Rectal smooth muscle tissue (tissue), 1 donor: ENCODE measurements at regions not wholly inside any gene's neighbourhood (a gene's known extent, or its start where the extent isn't known, plus 50 kb on each side); places are given as distances from the start of the nearest gene placed in this dataset.
"Not testable (repeated sequence)": the region's sequence is repeated elsewhere in the genome, so short reads cannot be mapped to it uniquely, and the experiment has no call there.

Source experiments
- H3K27ac ChIP-seq: one replicate; pipeline ENCODE4 v1.7.0; 2013; ENCODE audit warnings: low read depth, low read length, inconsistent platforms
- H3K27me3 ChIP-seq: one replicate; pipeline ENCODE4 v1.7.0; 2013; ENCODE audit warnings: low read length; ENCODE audit not compliant: control insufficient read depth, insufficient read depth
- H3K36me3 ChIP-seq: one replicate; pipeline ENCODE4 v1.7.0; 2013; ENCODE audit warnings: low read length; ENCODE audit not compliant: control insufficient read depth, insufficient read depth
- H3K4me1 ChIP-seq: one replicate; pipeline ENCODE4 v1.7.0; 2013; ENCODE audit warnings: low read length; ENCODE audit not compliant: control insufficient read depth, insufficient read depth
- H3K4me3 ChIP-seq: one replicate; pipeline ENCODE4 v1.7.0; 2013; ENCODE audit warnings: low read length
- H3K9ac ChIP-seq: one replicate; pipeline ENCODE4 v1.7.0; 2013; ENCODE audit warnings: low read length

DNA sequence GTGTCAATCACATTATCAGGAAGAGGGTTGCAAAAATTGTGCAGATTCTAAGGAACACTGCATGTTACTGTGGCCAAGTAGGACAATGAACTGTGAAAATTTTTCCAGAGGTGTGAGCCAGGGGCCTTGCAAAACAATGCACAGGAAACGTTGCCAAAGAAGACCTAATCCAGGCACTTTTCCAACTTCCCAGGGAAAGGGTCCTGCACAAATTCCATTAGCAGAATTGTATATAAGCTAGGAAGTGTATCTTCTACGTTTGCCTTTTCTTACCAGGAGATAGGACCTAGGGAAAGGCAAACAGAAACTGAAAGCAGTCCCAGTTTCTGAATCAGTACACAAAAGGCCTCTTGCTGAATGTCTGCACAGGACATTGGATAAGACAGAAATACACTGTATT is 1888.3 kb upstream of the CELF4 start:
- Histone ChIP-seq H3K27ac (peak overlapping the region; percentile 33), H3K9ac (no peak overlapping the region), H3K4me3 (peak overlapping the region; percentile 50)

DNA sequence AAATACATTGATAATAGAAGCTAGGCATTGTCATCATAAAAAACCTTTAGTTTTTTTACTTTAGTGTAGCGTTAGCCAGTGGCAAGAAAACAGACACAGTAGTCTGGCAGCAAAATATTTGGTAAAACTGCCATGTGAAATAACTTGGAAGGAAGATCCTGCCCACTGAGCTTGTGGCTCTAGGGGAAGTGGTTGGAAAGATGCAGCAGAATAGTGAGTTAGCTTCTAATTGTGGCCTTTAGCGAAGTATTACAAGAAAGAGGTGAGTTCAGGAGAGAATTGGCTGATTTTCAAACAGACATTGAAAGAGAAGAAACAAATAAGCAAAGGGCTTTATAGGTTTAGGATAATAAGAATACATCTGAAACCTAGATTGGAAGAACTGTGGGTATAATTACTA is 1887.8 kb upstream of the CELF4 start:
- Histone ChIP-seq H3K36me3 (no peaks in the 10 kb centered on the region), H3K27me3 (no peaks in the 10 kb centered on the region), H3K4me1 (no peaks in the 10 kb centered on the region), H3K9ac (no peak overlapping the region), H3K27ac (peak overlapping the region; percentile 33), H3K4me3 (no peak overlapping the region)

More for the DNA sequence above, 1888.3 kb upstream of the CELF4 start:
- Histone ChIP-seq H3K4me1 (no peaks in the 10 kb centered on the region), H3K27me3 (no peaks in the 10 kb centered on the region), H3K36me3 (no peaks in the 10 kb centered on the region)

DNA sequence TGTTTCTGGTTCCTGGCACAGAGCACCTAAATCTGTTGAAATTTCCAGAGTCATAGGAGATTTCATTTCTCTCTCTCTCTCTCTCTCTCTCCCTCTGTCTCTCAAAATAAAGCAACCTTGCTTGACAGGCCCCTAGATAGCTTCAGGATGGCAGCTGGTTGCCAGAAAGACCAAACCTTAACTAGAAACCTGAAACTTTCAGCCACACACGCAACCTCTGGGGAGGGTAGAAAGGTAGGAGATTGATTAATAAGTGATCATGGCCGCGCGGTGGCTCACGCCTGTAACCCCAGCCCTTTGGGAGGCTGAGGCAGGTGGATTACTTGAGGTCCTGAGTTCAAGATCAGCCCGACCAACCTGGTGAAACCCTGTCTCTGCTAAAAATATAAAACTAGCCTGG is 1885.4 kb upstream of the CELF4 start:
- Histone ChIP-seq H3K27ac (no peak overlapping the region), H3K36me3 (no peaks in the 10 kb centered on the region), H3K4me1 (no peaks in the 10 kb centered on the region), H3K9ac (no peak overlapping the region), H3K27me3 (no peaks in the 10 kb centered on the region), H3K4me3 (no peak overlapping the region)

DNA sequence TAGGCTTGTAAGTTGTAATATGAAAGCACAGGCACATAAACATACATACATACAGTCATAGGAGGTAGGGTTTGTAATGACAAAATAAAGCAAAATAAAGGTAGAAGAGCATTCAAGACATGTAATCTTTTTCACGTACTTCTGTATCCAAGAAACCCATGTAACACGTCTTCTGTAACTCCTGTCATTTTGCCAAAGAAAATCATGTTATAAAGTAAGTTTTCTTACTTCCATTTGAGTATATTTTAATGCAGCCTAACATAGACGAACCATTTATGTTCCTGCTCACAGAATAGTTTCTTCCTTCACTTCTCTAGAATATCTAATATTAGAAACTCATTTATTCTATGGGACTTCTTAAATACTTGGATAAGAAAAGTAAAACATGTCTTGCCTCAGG is 1884.0 kb upstream of the CELF4 start:
- H3K4me1 ChIP-seq, result no peaks in the 10 kb centered on the region
- no peak overlapping the region for H3K4me3 ChIP-seq
- no peaks in the 10 kb centered on the region for H3K27me3 ChIP-seq
- no peaks in the 10 kb centered on the region for H3K36me3 ChIP-seq
- H3K27ac ChIP-seq, result no peak overlapping the region
- H3K9ac ChIP-seq, result no peak overlapping the region

DNA sequence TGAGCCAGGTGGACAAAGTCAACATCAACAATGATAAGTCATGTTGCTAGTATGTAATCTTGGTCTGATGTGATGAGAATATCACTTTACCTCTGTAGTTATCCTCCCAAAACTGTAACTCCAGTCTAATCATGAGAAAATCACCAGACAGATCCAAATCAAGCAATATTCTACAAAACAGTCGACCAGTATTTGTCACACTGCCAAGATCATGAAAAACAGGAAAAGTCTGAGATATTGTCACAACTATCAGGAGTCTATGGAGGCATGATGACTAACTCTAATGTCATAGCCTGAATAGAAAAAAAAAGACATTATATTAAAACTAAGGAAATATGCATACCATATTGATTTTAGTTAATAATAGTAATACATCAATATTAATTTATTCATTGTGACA is 1883.3 kb upstream of the CELF4 start:
- H3K9ac ChIP-seq, result no peak overlapping the region
- H3K36me3 ChIP-seq, result no peaks in the 10 kb centered on the region
- no peak overlapping the region for H3K4me3 ChIP-seq
- H3K4me1 ChIP-seq, result no peaks in the 10 kb centered on the region
- no peak overlapping the region for H3K27ac ChIP-seq
- no peaks in the 10 kb centered on the region for H3K27me3 ChIP-seq

DNA sequence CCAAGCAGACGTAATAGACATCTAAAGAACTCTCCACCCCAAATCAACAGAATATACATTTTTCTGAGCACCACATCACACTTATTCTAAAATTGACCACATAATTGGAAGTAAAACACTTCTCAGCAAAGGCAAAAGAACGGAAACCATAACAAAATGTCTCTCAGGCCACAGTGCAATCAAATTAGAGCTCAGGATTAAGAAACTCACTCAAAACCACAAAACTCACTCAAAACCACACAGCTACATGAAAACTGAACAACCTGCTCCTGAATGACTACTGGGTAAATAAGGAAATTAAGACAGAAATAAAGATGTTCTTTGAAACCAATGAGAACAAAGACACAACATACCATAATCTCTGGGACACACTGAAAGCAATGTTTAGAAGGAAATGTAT is 1879.4 kb upstream of the CELF4 start:
- H3K27ac ChIP-seq, H3K9ac ChIP-seq: not testable (repeated sequence)

DNA sequence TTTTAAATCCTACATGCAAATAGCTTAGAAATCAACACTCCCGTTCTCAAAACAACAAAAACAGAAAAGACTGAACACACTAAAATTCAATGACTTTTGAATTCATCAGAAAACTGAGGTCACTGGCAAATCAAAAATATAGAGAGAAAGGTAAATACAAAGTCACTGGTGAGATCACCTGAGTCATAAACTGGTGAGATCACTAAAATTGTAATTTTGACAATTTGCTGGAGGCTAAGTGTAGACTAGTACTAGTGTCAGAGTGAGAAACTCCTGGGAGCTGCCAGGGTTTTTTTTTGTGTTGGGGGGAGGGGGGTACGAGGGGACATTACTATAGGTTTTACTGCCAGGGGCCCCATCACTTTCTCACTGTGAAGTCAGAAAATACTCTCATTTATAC is 1876.0 kb upstream of the CELF4 start:
- no peaks in the 10 kb centered on the region for H3K36me3 ChIP-seq
- no peaks in the 10 kb centered on the region for H3K27me3 ChIP-seq
- H3K4me1 ChIP-seq, result no peaks in the 10 kb centered on the region
- H3K4me3 ChIP-seq, result no peak overlapping the region
- no peak overlapping the region for H3K9ac ChIP-seq
- no peak overlapping the region for H3K27ac ChIP-seq

More for the DNA sequence above, 1879.4 kb upstream of the CELF4 start:
- not testable (repeated sequence) for H3K4me3 ChIP-seq, H3K27me3 ChIP-seq, H3K4me1 ChIP-seq, H3K36me3 ChIP-seq

DNA sequence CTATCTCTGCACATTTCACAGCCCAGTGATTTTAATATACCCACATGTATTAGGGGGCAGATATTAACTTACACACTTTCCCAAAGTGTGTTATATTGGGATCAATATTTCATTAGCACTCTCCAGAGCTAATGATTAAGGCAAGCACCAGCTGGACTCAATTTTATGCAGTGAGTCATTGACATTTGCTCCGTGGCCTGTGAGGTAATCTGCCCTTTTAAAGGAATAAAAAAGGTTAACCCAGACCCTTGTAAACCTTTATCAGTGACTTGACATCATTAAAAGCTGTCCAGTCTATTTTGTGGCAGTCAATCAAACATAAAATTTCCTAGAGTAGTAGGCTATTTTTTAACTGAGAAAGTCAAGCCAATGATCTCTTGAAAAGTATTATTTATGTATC is 1870.4 kb upstream of the CELF4 start:
- H3K4me3 ChIP-seq, result no peak overlapping the region

DNA sequence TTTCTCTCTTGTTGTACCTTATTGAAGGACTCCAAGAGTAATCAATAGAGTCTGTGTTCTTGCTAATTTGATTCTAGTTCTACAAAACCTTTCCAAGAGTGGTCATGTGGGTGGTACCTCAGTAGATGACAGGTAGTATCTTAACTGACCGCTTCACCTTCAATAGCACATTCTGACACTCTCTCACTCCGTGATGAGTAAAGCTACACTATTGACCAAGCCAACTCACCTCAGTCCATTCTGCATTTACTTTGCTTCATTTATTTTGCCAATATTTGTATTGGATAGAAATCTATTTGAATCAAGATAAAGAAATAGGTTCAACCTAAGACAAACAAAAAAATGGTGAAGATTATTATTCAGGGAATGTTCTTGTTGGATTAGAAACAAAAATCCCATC is 1869.6 kb upstream of the CELF4 start:
- Histone ChIP-seq H3K27ac (no peak overlapping the region), H3K4me3 (no peak overlapping the region), H3K27me3 (no peaks in the 10 kb centered on the region), H3K36me3 (no peaks in the 10 kb centered on the region), H3K9ac (no peak overlapping the region), H3K4me1 (no peaks in the 10 kb centered on the region)

More for the DNA sequence above, 1870.4 kb upstream of the CELF4 start:
- no peaks in the 10 kb centered on the region for H3K36me3 ChIP-seq
- no peaks in the 10 kb centered on the region for H3K4me1 ChIP-seq
- no peak overlapping the region for H3K27ac ChIP-seq
- H3K9ac ChIP-seq, result no peak overlapping the region
- no peaks in the 10 kb centered on the region for H3K27me3 ChIP-seq

DNA sequence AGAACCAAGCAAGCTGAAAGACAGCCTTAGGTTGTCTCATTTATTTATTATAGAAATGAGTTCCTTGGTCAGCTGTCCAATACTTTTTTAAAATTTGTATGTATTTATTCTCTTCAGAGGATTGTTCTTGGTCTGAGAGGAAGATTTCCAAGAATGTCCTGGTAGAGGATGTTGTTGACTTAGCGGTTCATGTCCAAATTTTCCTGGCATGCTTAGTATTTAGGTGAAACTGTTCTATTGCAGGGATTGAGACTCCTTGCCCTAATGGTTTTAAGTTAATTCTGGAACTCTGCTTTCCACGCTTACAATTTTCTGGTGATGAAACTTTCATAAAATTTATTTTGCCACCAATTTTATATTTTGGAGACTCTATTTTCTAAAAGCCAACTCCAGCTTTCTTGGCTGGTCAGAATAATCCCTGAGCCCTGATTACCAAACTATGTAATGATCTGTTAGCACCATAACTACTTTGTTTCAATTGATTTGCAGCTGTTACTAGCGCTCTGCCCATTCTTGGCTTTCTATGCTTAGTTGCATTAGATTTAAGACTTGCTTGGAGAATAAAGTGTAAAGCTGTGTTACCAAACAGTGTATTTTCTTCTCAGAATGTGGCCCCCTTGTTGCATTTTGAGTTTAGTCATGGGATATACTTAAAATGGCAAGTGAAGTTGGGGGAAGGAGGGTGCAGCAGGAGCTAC is 1868.8 kb upstream of the CELF4 start:
- Histone ChIP-seq H3K27me3 (no peaks in the 10 kb centered on the region), H3K4me3 (no peak overlapping the region), H3K4me1 (no peaks in the 10 kb centered on the region), H3K36me3 (no peaks in the 10 kb centered on the region), H3K27ac (no peak overlapping the region), H3K9ac (no peak overlapping the region)

DNA sequence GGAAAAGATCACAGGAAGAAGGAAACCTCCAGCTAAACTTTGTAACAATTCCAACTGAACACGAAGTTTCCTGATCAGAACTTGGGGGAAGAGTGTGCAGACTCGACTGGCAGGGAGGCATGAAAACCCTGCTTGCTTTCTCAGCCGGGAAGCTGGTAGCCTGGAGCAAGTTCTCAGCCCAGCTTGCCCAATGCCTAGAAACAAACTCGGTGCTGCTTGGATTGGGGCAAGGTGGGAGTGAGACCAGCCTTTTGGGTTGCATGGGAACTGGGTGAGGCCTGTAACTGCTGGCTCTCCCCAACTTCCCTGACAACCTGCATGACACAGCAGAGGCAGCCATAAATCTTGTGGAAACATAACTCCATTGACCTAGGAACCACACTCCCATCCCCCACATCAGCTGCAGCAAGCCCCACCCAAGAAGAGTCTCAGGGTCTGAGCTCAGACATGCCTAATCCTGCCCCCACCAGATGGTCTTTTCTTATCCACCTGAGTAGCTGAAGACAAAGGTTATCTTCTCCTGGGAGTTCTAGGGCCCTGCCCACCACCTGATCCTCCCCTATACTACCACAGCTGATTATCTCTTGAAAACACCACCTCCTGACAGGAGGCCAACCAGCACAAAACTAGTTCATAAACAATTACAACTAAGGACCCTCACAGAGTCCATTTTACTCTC is 1859.7 kb upstream of the CELF4 start:
- H3K27me3 ChIP-seq, result no peaks in the 10 kb centered on the region
- H3K4me3 ChIP-seq, result no peak overlapping the region
- H3K36me3 ChIP-seq, result no peaks in the 10 kb centered on the region
- H3K4me1 ChIP-seq, result no peaks in the 10 kb centered on the region
- H3K27ac ChIP-seq, result no peak overlapping the region
- no peak overlapping the region for H3K9ac ChIP-seq

DNA sequence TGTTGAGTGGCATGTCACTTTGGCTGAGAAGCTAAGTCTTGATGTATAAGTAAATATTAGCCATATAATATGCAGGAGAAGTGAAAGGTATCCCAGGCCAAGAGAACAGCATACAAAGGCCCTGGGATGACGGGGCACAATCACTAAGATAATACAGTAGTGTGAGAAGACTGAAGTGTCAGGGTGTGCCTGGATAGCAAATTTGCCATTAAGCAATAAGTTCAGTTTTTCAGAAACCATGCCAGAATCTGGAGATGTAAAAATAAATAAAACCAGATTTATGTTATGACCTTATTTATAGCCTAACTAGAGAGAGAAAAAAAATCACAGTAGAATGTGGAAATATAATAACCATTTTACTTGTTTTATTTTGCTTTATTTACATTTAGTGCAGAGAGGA is 1858.7 kb upstream of the CELF4 start:
- Histone ChIP-seq H3K4me1 (no peaks in the 10 kb centered on the region), H3K4me3 (no peak overlapping the region), H3K9ac (no peak overlapping the region), H3K27ac (no peak overlapping the region), H3K36me3 (no peaks in the 10 kb centered on the region), H3K27me3 (no peaks in the 10 kb centered on the region)

DNA sequence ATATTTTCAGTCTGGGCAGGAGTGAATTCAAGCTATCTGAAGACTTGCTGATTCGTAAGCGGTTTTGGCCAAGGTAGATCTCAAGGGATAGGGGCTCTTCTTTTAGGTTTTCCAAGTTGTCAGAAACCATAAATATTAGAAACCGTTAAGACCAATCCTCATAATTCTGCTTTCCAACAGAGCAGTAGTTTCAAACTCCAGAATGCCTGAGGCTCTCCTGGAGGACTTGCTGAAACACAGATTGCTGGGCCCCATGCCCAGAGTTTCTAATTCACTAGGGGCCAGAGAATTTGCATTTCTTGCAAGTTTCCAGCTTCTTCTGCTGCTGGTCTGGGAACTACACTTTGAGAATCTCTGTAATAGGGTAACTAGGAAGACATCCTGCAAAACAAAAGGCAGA is 1855.7 kb upstream of the CELF4 start:
- H3K27me3 ChIP-seq, result no peaks in the 10 kb centered on the region
- H3K4me1 ChIP-seq, result no peaks in the 10 kb centered on the region
- H3K9ac ChIP-seq, result no peak overlapping the region
- no peak overlapping the region for H3K4me3 ChIP-seq
- H3K36me3 ChIP-seq, result no peaks in the 10 kb centered on the region
- no peak overlapping the region for H3K27ac ChIP-seq
